ENCODE measurements at regions not wholly inside any gene's neighbourhood (a gene's known extent, or its start where the extent isn't known, plus 50 kb on each side); places are given as distances from the start of the nearest gene placed in this dataset.
"Not testable (repeated sequence)": the region's sequence is repeated elsewhere in the genome, so short reads cannot be mapped to it uniquely, and the experiment has no call there.

DNA sequence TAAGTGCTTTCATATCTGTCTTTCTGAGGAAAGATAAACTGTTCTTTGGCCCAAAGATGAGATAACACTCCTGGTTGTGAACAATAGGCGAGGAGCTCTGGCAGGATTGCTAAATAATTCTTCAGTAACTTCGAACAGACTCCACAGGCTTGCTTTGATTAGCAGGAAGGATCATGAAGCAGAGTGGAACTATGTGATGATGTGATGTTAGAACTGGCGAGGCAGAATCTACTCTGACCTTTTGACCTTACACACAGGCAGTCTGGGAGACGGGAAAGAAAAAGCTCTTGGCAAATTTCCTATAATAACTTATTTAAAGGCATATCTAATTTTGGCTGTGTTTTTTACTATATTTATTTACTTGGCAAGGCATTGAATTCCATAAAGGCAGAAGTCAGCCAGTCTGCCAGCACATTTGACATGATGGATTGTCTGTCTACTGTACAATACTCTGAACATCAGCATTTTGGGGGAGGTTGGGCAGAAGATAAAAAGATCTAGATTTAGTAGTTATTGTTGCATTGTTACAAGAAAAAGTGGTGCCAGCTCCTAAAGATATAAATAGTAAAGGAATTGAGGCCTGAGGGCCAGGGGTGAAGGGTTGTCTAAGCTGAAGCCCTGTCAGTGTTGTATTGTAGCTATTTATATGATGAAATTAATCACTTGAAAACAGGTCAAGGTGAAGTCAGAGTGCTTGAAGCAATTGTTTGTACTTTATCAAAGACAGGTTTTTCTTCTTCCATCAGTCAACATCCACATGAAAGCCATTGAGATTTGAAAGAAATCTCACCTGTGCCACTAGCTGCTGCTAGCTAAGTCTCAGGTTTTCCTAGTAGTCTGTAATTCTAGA, 708.8 kb downstream of the LTN1 start:
- no peak for FAIRE-seq
- 2 to 14% (median 12%) methylated on average over 4 of the region's 4 CpGs for WGBS, 3 donors
- peak; percentile 26 to 70 for DNase-seq
- Histone ChIP-seq H3K4me3 (ENCODE audit: low read depth in 1 of 3, low read length in 3 of 3) (no peak overlapping the region), H3K9me3 (ENCODE audit: control insufficient read depth in 2 of 2, insufficient read depth in 1 of 2, low read depth in 1 of 2, low read length in 1 of 2) (peaks cover 0 to 4% of the 10 kb centered on the region in 2 donors), H3K27me3 (ENCODE audit: control insufficient read depth in 3 of 3, insufficient read depth in 3 of 3, low read length in 3 of 3) (no peaks in the 10 kb centered on the region), H3K4me1 (ENCODE audit: control insufficient read depth in 3 of 3, insufficient read depth in 2 of 3, low read depth in 1 of 3, low read length in 2 of 3) (peaks cover 0 to 11% (median 0%) of the 10 kb centered on the region in 3 donors), H3K36me3 (ENCODE audit: control insufficient read depth in 3 of 3, insufficient read depth in 2 of 3, low read depth in 1 of 3, low read length in 3 of 3) (no peaks in the 10 kb centered on the region), H3K27ac (ENCODE audit: low read depth in 1 of 3, low read length in 2 of 3) (peak overlapping the region in 1 of 3 donors; percentile 61)

DNA sequence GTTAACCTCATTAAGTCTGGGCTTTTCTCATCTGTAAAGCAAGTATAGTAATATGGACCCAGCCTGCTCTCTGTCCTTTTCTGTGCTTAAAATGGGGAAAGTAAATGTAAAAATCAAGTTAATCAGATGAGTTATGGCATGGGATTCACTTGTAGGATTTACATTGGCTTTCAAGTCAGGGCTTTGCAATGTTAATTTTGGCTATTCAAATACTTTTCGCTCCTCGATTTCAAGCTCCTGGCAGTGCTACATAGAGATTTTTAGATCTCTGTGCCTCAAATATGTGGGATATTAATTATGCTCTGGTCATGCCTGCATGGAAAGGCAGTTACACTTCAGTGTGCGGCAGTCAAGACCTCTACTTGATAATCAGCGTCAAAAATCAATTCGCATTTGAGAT, 709.8 kb downstream of the LTN1 start:
- Histone ChIP-seq H3K9me3 (ENCODE audit: control insufficient read depth in 2 of 2, insufficient read depth in 1 of 2, low read depth in 1 of 2, low read length in 1 of 2) (no peaks in the 10 kb centered on the region), H3K4me1 (ENCODE audit: control insufficient read depth in 3 of 3, insufficient read depth in 2 of 3, low read depth in 1 of 3, low read length in 2 of 3) (peaks cover 0 to 11% (median 0%) of the 10 kb centered on the region in 3 donors), H3K27ac (ENCODE audit: low read depth in 1 of 3, low read length in 2 of 3) (no peak overlapping the region), H3K4me3 (ENCODE audit: low read depth in 1 of 3, low read length in 3 of 3) (no peak overlapping the region), H3K27me3 (ENCODE audit: control insufficient read depth in 3 of 3, insufficient read depth in 3 of 3, low read length in 3 of 3) (no peaks in the 10 kb centered on the region), H3K36me3 (ENCODE audit: control insufficient read depth in 3 of 3, insufficient read depth in 2 of 3, low read depth in 1 of 3, low read length in 3 of 3) (no peaks in the 10 kb centered on the region)
- DNase-seq: peak in 1 of 2 donors; percentile 10
- 63 to 72% (median 65%) methylated on average over 5 of the region's 5 CpGs for WGBS, 3 donors
- FAIRE-seq: no peak

DNA sequence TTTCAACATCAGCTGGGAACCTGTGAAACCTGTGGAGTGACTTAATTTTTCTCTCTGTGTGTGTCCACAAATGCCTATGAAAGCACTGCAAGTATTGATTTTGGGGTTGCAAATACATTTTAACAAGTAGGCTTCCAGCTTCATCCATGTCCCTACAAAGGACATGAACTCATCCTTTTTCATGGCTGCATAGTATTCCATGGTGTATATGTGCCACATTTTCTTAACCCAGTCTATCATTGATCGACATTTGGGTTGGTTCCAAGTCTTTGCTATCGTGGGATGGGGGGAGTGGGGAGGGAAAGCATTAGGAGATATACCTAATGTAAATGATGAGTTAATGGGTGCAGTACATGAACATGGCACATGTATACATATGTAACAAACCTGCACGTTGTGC, 711.3 kb downstream of the LTN1 start:
- peaks cover 0 to 11% (median 0%) of the 10 kb centered on the region in 3 donors for H3K4me1 ChIP-seq (ENCODE audit: control insufficient read depth in 3 of 3, insufficient read depth in 2 of 3, low read depth in 1 of 3, low read length in 2 of 3)
- H3K27ac ChIP-seq (ENCODE audit: low read depth in 1 of 3, low read length in 2 of 3); H3K36me3 ChIP-seq (ENCODE audit: control insufficient read depth in 3 of 3, insufficient read depth in 2 of 3, low read depth in 1 of 3, low read length in 3 of 3); H3K4me3 ChIP-seq (ENCODE audit: low read depth in 1 of 3, low read length in 3 of 3); FAIRE-seq; H3K9me3 ChIP-seq (ENCODE audit: control insufficient read depth in 2 of 2, insufficient read depth in 1 of 2, low read depth in 1 of 2, low read length in 1 of 2); H3K27me3 ChIP-seq (ENCODE audit: control insufficient read depth in 3 of 3, insufficient read depth in 3 of 3, low read length in 3 of 3); DNase-seq: not testable (repeated sequence)
- 63 to 82% (median 67%) methylated on average over 3 of the region's 3 CpGs for WGBS, 3 donors

DNA sequence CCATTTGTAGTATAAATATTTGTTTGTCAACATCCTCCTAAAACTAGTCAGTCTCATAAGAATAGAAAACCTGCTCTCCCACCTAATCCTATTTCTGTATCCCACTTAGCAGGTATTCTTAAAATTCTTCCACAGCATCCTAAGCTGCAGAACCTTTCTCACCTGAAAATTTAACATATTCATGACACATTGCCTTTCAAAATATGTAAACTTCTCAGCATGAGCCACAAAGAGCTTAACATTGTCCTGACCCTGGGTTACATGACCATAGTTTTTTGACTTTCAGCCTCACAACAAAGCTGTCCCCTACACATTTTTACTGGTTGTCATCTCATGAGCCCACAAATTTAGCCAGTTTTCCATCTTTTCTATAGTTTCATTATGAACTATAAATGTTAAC, 712.1 kb downstream of the LTN1 start:
- DNase-seq (no peak), FAIRE-seq (no peak)
- Histone ChIP-seq H3K9me3 (ENCODE audit: control insufficient read depth in 2 of 2, insufficient read depth in 1 of 2, low read depth in 1 of 2, low read length in 1 of 2) (peaks cover 0 to 4% of the 10 kb centered on the region in 2 donors), H3K36me3 (ENCODE audit: control insufficient read depth in 3 of 3, insufficient read depth in 2 of 3, low read depth in 1 of 3, low read length in 3 of 3) (no peaks in the 10 kb centered on the region), H3K27ac (ENCODE audit: low read depth in 1 of 3, low read length in 2 of 3) (no peak overlapping the region), H3K4me3 (ENCODE audit: low read depth in 1 of 3, low read length in 3 of 3) (no peak overlapping the region), H3K4me1 (ENCODE audit: control insufficient read depth in 3 of 3, insufficient read depth in 2 of 3, low read depth in 1 of 3, low read length in 2 of 3) (peaks cover 0 to 11% (median 0%) of the 10 kb centered on the region in 3 donors), H3K27me3 (ENCODE audit: control insufficient read depth in 3 of 3, insufficient read depth in 3 of 3, low read length in 3 of 3) (no peaks in the 10 kb centered on the region)

DNA sequence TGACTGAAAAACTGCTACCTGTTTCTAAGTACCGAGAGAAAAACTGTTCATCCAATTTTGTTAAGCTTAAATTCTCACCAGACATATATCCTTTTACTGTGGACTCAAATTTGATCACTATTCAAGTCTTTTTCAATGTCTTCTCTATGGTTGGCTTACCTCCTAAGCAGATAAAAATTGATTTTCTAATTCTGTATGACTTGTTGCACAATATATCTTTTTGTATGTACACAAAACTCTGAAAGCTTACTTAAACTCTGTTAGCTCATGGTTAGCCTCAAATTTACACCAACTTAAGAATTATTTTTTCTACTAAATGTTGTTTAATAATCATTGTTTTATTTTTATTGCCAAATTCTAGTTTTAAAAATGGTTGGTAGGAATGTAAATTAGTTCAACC, 715.4 kb downstream of the LTN1 start:
- no peaks in the 10 kb centered on the region for H3K27me3 ChIP-seq (ENCODE audit: control insufficient read depth in 3 of 3, insufficient read depth in 3 of 3, low read length in 3 of 3)
- WGBS, 3 donors: 77 to 94% (median 92%) methylated on average over 1 of the region's 1 CpG
- no peaks in the 10 kb centered on the region for H3K4me1 ChIP-seq (ENCODE audit: control insufficient read depth in 3 of 3, insufficient read depth in 2 of 3, low read depth in 1 of 3, low read length in 2 of 3)
- no peak overlapping the region for H3K27ac ChIP-seq (ENCODE audit: low read depth in 1 of 3, low read length in 2 of 3)
- no peak overlapping the region for H3K4me3 ChIP-seq (ENCODE audit: low read depth in 1 of 3, low read length in 3 of 3)
- FAIRE-seq (no peak), DNase-seq (no peak)
- H3K9me3 ChIP-seq (ENCODE audit: control insufficient read depth in 2 of 2, insufficient read depth in 1 of 2, low read depth in 1 of 2, low read length in 1 of 2): peaks cover 0 to 4% of the 10 kb centered on the region in 2 donors
- no peaks in the 10 kb centered on the region for H3K36me3 ChIP-seq (ENCODE audit: control insufficient read depth in 3 of 3, insufficient read depth in 2 of 3, low read depth in 1 of 3, low read length in 3 of 3)

DNA sequence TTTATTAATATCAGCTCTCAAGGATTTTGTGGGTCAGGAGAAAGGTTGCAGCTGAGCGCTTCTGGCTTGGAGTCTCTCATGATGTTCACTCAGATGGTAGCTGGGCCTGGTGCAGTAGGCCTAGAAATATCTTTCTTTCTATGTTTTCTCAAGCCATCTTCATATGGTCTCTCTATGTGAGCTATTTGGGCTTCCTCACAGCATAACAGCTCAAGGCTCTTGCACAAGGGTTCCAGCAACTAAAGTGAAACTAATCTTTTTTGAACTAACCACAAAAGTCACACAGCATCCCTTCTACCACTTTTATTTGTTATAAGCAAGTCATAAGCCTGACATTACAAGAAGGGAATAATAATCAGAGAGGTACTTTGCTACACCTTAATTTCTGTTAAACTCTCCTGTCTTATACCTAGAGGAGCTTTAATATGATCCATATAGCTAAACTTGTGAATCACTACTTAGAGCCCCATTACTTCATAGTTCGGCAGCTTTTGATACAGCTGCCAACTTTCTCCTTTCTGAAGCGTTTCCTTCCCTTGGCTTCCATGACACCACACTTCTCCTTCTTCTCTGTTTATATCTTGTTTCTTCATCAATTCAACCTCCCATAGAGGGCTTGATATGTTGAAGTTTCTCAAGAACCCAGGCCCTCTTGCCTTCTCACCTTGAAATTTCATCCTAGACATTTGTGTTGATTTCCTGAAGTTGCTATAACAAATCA, 720.2 kb downstream of the LTN1 start:
- DNase-seq (no peak), FAIRE-seq (no peak)
- Histone ChIP-seq H3K27ac (ENCODE audit: low read depth in 1 of 3, low read length in 2 of 3) (no peak overlapping the region), H3K27me3 (ENCODE audit: control insufficient read depth in 3 of 3, insufficient read depth in 3 of 3, low read length in 3 of 3) (no peaks in the 10 kb centered on the region), H3K4me3 (ENCODE audit: low read depth in 1 of 3, low read length in 3 of 3) (no peak overlapping the region), H3K36me3 (ENCODE audit: control insufficient read depth in 3 of 3, insufficient read depth in 2 of 3, low read depth in 1 of 3, low read length in 3 of 3) (no peaks in the 10 kb centered on the region), H3K4me1 (ENCODE audit: control insufficient read depth in 3 of 3, insufficient read depth in 2 of 3, low read depth in 1 of 3, low read length in 2 of 3) (no peaks in the 10 kb centered on the region), H3K9me3 (ENCODE audit: control insufficient read depth in 2 of 2, insufficient read depth in 1 of 2, low read depth in 1 of 2, low read length in 1 of 2) (peaks cover 0 to 4% of the 10 kb centered on the region in 2 donors)
- WGBS, 3 donors: 84 to 97% (median 90%) methylated on average over 3 of the region's 3 CpGs

DNA sequence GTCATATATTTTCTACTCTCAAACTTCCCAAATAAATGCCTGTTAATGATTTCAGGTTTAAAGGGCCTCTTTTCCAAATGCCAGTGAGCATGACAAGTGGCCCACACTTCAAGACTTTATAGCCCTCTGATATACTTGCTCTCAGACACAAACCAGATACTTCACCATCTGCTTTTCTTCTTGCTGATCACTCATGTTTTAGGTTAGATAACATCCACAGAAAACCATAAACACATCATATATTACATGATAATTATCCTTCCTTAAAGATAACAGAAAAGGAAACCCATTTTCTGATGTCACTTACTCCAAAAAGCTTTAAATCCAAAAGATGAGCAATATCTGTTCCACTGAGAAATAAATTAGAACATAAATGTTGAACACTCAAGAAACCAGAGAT, 723.5 kb downstream of the LTN1 start:
- Histone ChIP-seq H3K27me3 (ENCODE audit: control insufficient read depth in 3 of 3, insufficient read depth in 3 of 3, low read length in 3 of 3) (no peaks in the 10 kb centered on the region), H3K4me1 (ENCODE audit: control insufficient read depth in 3 of 3, insufficient read depth in 2 of 3, low read depth in 1 of 3, low read length in 2 of 3) (peaks cover 0 to 9% (median 0%) of the 10 kb centered on the region in 3 donors), H3K36me3 (ENCODE audit: control insufficient read depth in 3 of 3, insufficient read depth in 2 of 3, low read depth in 1 of 3, low read length in 3 of 3) (no peaks in the 10 kb centered on the region), H3K27ac (ENCODE audit: low read depth in 1 of 3, low read length in 2 of 3) (no peak overlapping the region), H3K4me3 (ENCODE audit: low read depth in 1 of 3, low read length in 3 of 3) (no peak overlapping the region), H3K9me3 (ENCODE audit: control insufficient read depth in 2 of 2, insufficient read depth in 1 of 2, low read depth in 1 of 2, low read length in 1 of 2) (no peaks in the 10 kb centered on the region)
- DNase-seq (no peak), FAIRE-seq (no peak)

DNA sequence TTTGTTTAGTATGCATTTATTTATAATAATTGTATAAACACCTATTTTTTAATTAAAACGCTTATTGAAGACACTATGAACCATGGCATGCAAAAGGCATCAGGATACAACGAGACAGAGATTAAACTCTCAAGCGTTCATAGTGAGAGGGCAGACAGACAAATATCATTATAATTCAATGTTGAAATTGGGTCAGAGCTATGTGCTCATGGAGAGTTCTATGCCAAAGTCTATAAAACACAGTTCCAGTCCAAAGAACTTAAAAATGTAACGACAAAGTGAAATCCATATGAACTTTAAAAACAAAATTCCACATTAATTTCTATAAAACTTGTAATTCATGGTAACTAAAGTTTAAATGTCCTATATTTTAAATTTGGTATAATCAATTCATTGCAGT, 724.0 kb downstream of the LTN1 start:
- Histone ChIP-seq H3K36me3 (ENCODE audit: control insufficient read depth in 3 of 3, insufficient read depth in 2 of 3, low read depth in 1 of 3, low read length in 3 of 3) (no peaks in the 10 kb centered on the region), H3K27me3 (ENCODE audit: control insufficient read depth in 3 of 3, insufficient read depth in 3 of 3, low read length in 3 of 3) (no peaks in the 10 kb centered on the region), H3K4me1 (ENCODE audit: control insufficient read depth in 3 of 3, insufficient read depth in 2 of 3, low read depth in 1 of 3, low read length in 2 of 3) (peaks cover 0 to 10% (median 0%) of the 10 kb centered on the region in 3 donors), H3K9me3 (ENCODE audit: control insufficient read depth in 2 of 2, insufficient read depth in 1 of 2, low read depth in 1 of 2, low read length in 1 of 2) (peaks cover 0 to 4% of the 10 kb centered on the region in 2 donors), H3K27ac (ENCODE audit: low read depth in 1 of 3, low read length in 2 of 3) (no peak overlapping the region), H3K4me3 (ENCODE audit: low read depth in 1 of 3, low read length in 3 of 3) (no peak overlapping the region)
- FAIRE-seq (no peak), DNase-seq (no peak)
- WGBS, 3 donors: 65 to 88% (median 85%) methylated on average over 4 of the region's 4 CpGs
